Epithelial cell of proximal tubule (primary cell): ENCODE measurements at regions not wholly inside any gene's neighbourhood (a gene's known extent, or its start where the extent isn't known, plus 50 kb on each side); places are given as distances from the start of the nearest gene placed in this dataset.

Source experiments
- DNase-seq: peaks from one replicate; pipeline ENCODE4 v3.0.0-alpha.2; 2011; ENCODE audit warnings: low read depth
- H3K4me3 ChIP-seq: 2 replicates; pipeline ENCODE4 v1.5.1; 2011; ENCODE audit warnings: low read depth, mild to moderate bottlenecking, low read length
- CTCF ChIP-seq: conservative IDR thresholded peaks from 2 replicates; pipeline ENCODE4 v1.5.1; 2012; ENCODE audit warnings: low read depth, mild to moderate bottlenecking, low read length

GRCh38 chrY:19319135-19319534, 425.4 kb downstream of the KDM5D start:
- TF ChIP-seq CTCF, result no peak
- no peak overlapping the region for H3K4me3 ChIP-seq
- no peak for DNase-seq

DNA sequence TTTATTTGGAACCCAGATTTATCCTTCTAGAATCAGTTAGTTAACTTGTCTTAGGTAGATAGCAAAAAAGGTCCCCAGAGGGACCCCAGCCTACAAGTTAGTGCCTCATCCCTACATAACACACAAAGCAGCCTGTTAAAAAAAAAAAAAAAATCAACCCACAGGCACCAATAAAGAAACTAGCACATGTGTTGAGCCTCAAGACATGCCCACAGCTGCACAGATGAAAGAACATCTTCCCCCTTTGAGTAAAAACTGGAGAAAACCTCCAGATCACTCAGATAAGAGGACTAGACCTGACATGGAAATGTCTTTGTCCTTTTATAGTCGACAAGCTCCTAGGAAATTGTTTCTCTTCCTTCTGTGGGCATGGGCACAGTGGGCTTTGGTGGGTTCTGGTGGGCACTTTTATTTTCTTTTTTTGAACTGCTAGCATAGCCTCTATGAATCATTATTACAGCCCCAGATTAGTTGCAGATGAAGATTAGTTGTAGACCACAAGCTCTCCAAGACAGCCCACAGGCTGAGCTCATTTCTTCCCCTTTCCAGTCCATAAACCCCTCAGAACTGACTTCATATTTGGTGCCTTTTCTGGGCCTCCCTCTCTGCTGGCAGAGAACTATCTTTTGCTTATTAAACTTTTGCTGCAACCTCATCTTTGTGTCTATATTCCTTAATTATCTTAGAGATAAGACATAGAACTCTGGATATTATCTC, 427.1 kb downstream of the KDM5D start:
- no peak for TF ChIP-seq CTCF
- no peak overlapping the region for H3K4me3 ChIP-seq
- DNase-seq, result no peak

DNA sequence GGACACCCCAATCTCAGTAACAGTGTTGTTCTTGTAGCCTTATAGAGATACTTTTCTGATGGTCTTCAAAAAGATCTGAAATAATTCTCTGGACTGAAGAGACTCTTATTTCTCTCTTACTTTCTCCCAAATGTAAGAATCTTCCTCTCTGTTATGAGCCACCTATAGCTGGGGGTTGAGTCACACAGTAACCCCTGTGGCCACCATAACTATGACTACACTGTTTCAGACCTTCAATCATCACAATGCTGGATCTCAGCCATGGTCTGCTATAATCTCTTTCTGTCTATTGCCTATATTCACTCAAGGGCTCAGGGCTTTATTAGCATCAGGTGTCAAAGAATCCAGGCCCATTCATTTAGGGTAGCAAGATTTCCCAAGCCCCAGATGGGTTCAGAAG, 436.9 kb downstream of the KDM5D start:
- no peak for DNase-seq
- TF ChIP-seq CTCF, result no peak

DNA sequence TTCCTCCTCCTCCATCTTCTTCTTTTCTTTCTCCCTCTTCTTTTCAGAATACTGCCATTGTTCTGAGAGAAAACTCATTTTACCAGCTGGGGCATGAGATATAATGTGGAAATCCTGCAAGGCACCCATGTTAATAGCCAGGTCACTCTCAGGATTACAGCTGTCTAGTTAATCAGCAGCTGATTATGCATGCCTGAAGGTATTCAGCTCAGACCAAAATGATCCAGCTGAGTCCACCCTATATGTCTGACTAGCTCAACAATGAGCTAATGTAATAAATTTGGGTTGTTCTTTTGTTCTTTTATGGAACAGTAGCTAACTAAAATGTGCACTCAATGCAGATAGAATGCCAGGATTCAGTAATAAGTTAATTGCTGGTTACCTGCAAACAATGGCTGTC, 441.4 kb downstream of the KDM5D start:
- H3K4me3 ChIP-seq, result no peak overlapping the region
- TF ChIP-seq CTCF, result no peak
- peak; percentile 52 for DNase-seq

More for the DNA sequence above, 436.9 kb downstream of the KDM5D start:
- no peak overlapping the region for H3K4me3 ChIP-seq

DNA sequence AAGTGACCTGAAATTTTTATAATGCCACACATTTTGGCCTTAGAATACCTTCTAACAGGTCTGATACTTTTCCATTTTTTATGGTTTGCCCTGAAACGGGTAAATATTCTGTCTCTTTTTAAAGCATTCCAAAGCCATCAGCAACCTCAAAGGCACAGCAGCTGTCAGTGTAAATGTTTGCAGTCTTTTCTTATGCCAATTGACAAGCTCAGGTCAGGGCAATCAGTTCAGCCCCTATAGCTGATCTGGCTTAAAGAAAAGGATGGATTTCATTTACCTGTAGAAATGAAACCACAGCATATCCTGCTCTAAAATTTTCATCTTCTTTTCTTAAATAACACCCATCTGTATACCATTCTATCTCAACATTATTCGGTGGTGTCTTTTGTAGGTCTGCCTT, 453.6 kb downstream of the KDM5D start:
- no peak for DNase-seq
- no peak overlapping the region for H3K4me3 ChIP-seq
- no peak for TF ChIP-seq CTCF

DNA sequence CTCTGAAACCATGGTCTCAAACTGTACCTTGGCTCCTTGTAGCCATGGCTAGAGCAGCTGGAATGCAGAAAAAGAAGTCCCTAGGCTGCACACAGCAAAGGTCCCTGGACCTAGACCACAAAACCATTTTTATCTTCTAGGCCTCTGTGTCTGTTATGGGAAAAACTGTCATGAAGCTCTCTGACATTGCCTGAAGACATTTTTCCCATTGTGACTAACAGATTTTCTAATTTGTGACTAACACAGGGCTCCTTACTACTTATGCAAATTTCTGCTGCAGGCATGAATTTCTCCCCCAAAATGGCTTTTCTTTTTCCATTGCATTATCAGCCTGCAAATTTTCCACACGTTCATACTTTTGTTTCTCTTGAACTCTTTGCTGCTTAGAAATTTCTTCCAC, 470.4 kb downstream of the KDM5D start:
- no peak for DNase-seq
- TF ChIP-seq CTCF, result no peak
- no peak overlapping the region for H3K4me3 ChIP-seq

- TF ChIP-seq CTCF, result no peak
- H3K4me3 ChIP-seq, result no peak overlapping the region
- no peak for DNase-seq
Measured at GRCh38 chrY:19268331-19268730, 476.2 kb downstream of the KDM5D start.
